ENCODE measurements at regions not wholly inside any gene's neighbourhood (a gene's known extent, or its start where the extent isn't known, plus 50 kb on each side); places are given as distances from the start of the nearest gene placed in this dataset.

GRCh38 chr15:45867281-45867680, 232.5 kb downstream of the SQOR start:
- no peak for DNase-seq (ENCODE audit: low spot score)
- POLR2A ChIA-PET: interaction anchor here (0.6 to 1.3 kb wide), 3 partner anchors 9 to 228 kb away, joined by 3 read pairs; no protein-coding TSS in a partner anchor
- no peak overlapping the region for H3K27ac ChIP-seq (ENCODE audit: low read depth, low read length, poor library complexity, severe bottlenecking)
- H3K9me2 ChIP-seq (ENCODE audit: insufficient read depth, low read length): no peaks in the 10 kb centered on the region
- no peak overlapping the region for H2AFZ ChIP-seq (ENCODE audit: low read length)
- H3K4me2 ChIP-seq (ENCODE audit: low read length): no peak overlapping the region
- CTCF ChIA-PET (ENCODE audit: unreplicated experiment): no interaction called here
- no peaks in the 10 kb centered on the region for H3K9me3 ChIP-seq (ENCODE audit: low read length)
- no peak for TF ChIP-seq CTCF (conservative IDR thresholded peaks at IDR 0.05; ENCODE audit: low read length)
- no peak for TF ChIP-seq EZH2phosphoT487 (IDR thresholded peaks at IDR 0.05; ENCODE audit: borderline replicate concordance, low read depth, low read length)
- no peaks in the 10 kb centered on the region for H4K20me1 ChIP-seq (ENCODE audit: insufficient read depth, low read length)
- H3K79me2 ChIP-seq (ENCODE audit: insufficient read depth, low read depth, low read length): no peaks in the 10 kb centered on the region
- H3K4me1 ChIP-seq (ENCODE audit: insufficient read depth, low read length, poor library complexity, severe bottlenecking): no peaks in the 10 kb centered on the region
- H3K36me3 ChIP-seq (ENCODE audit: insufficient read depth, low read length): no peaks in the 10 kb centered on the region
- no TSS peak for BruUV-seq (replicated peaks)
- no peak overlapping the region for H3K4me3 ChIP-seq (ENCODE audit: low read depth, low read length, poor library complexity, severe bottlenecking)
- intact Hi-C loops (cut with micrococcal nuclease; ENCODE audit: unreplicated experiment): no loop called here

GRCh38 chr15:45868109-45868691, 233.4 kb downstream of the SQOR start:
- H3K9me2 ChIP-seq (ENCODE audit: insufficient read depth, low read length): no peaks in the 10 kb centered on the region
- H3K27ac ChIP-seq (ENCODE audit: low read depth, low read length, poor library complexity, severe bottlenecking): no peak overlapping the region
- H2AFZ ChIP-seq (ENCODE audit: low read length): no peak overlapping the region
- H3K79me2 ChIP-seq (ENCODE audit: insufficient read depth, low read depth, low read length): no peaks in the 10 kb centered on the region
- no peaks in the 10 kb centered on the region for H3K4me1 ChIP-seq (ENCODE audit: insufficient read depth, low read length, poor library complexity, severe bottlenecking)
- no TSS peak for BruUV-seq (replicated peaks)
- intact Hi-C loops (cut with micrococcal nuclease; ENCODE audit: unreplicated experiment): no loop called here
- no peak overlapping the region for H3K4me2 ChIP-seq (ENCODE audit: low read length)
- H3K36me3 ChIP-seq (ENCODE audit: insufficient read depth, low read length): no peaks in the 10 kb centered on the region
- DNase-seq (ENCODE audit: low spot score): no peak
- no peak overlapping the region for H3K4me3 ChIP-seq (ENCODE audit: low read depth, low read length, poor library complexity, severe bottlenecking)
- no peaks in the 10 kb centered on the region for H3K9me3 ChIP-seq (ENCODE audit: low read length)
- H4K20me1 ChIP-seq (ENCODE audit: insufficient read depth, low read length): no peaks in the 10 kb centered on the region
- ChIA-PET POLR2A (no interaction called here), CTCF (ENCODE audit: unreplicated experiment) (no interaction called here)
- no peak for TF ChIP-seq EZH2phosphoT487 (IDR thresholded peaks at IDR 0.05; ENCODE audit: borderline replicate concordance, low read depth, low read length)

GRCh38 chr15:45869034-45869668, 234.3 kb downstream of the SQOR start:
- TF ChIP-seq CTCF (conservative IDR thresholded peaks at IDR 0.05; ENCODE audit: low read length) (no peak), EZH2phosphoT487 (IDR thresholded peaks at IDR 0.05; ENCODE audit: borderline replicate concordance, low read depth, low read length) (no peak)
- H4K20me1 ChIP-seq (ENCODE audit: insufficient read depth, low read length): no peaks in the 10 kb centered on the region
- no peaks in the 10 kb centered on the region for H3K36me3 ChIP-seq (ENCODE audit: insufficient read depth, low read length)
- no peaks in the 10 kb centered on the region for H3K9me3 ChIP-seq (ENCODE audit: low read length)
- H3K79me2 ChIP-seq (ENCODE audit: insufficient read depth, low read depth, low read length): no peaks in the 10 kb centered on the region
- ChIA-PET CTCF (ENCODE audit: unreplicated experiment) (no interaction called here), POLR2A (no interaction called here)
- H3K4me2 ChIP-seq (ENCODE audit: low read length): no peak overlapping the region
- no peak overlapping the region for H3K27ac ChIP-seq (ENCODE audit: low read depth, low read length, poor library complexity, severe bottlenecking)
- no peak overlapping the region for H2AFZ ChIP-seq (ENCODE audit: low read length)
- no peak overlapping the region for H3K4me3 ChIP-seq (ENCODE audit: low read depth, low read length, poor library complexity, severe bottlenecking)
- intact Hi-C loops (cut with micrococcal nuclease; ENCODE audit: unreplicated experiment): no loop called here
- H3K4me1 ChIP-seq (ENCODE audit: insufficient read depth, low read length, poor library complexity, severe bottlenecking): no peaks in the 10 kb centered on the region
- no peak for DNase-seq (ENCODE audit: low spot score)
- BruUV-seq (replicated peaks): no TSS peak
- H3K9me2 ChIP-seq (ENCODE audit: insufficient read depth, low read length): no peaks in the 10 kb centered on the region

Measured in OCI-LY7 (cell line).